ENCODE measurements at regions not wholly inside any gene's neighbourhood (a gene's known extent, or its start where the extent isn't known, plus 50 kb on each side); places are given as distances from the start of the nearest gene placed in this dataset.

- TF ChIP-seq CTCF (IDR thresholded peaks at IDR 0.05; ENCODE audit: low read depth, low read length) = no peak
- H3K27me3 ChIP-seq = no peaks in the 10 kb centered on the region
- no peak overlapping the region for H3K4me3 ChIP-seq (ENCODE audit: low read depth, low read length)
- no peaks in the 10 kb centered on the region for H3K4me1 ChIP-seq
- no peak for DNase-seq
- no peaks in the 10 kb centered on the region for H3K36me3 ChIP-seq
- H3K9me3 ChIP-seq = no peaks in the 10 kb centered on the region
Observed at GRCh38 chr5:8606231-8606630, 737.3 kb downstream of the MTRR start.

- no peak for DNase-seq
- no peaks in the 10 kb centered on the region for H3K36me3 ChIP-seq
- TF ChIP-seq CTCF (IDR thresholded peaks at IDR 0.05; ENCODE audit: low read depth, low read length) = no peak
- H3K4me1 ChIP-seq = no peaks in the 10 kb centered on the region
- H3K9me3 ChIP-seq = no peaks in the 10 kb centered on the region
- no peaks in the 10 kb centered on the region for H3K27me3 ChIP-seq
- H3K4me3 ChIP-seq (ENCODE audit: low read depth, low read length) = no peak overlapping the region
Observed at GRCh38 chr5:8611067-8611466, 742.1 kb downstream of the MTRR start.

- no peak for TF ChIP-seq CTCF (IDR thresholded peaks at IDR 0.05; ENCODE audit: low read depth, low read length)
- no peak for DNase-seq
- H3K4me3 ChIP-seq (ENCODE audit: low read depth, low read length) = no peak overlapping the region
Observed at GRCh38 chr5:8613078-8613685, 744.2 kb downstream of the MTRR start.

GRCh38 chr5:8615142-8615858 lies 746.4 kb downstream of the MTRR start:
- no peaks in the 10 kb centered on the region for H3K36me3 ChIP-seq
- DNase-seq = no peak
- H3K4me3 ChIP-seq (ENCODE audit: low read depth, low read length) = no peak overlapping the region
- no peaks in the 10 kb centered on the region for H3K4me1 ChIP-seq
- no peak for TF ChIP-seq CTCF (IDR thresholded peaks at IDR 0.05; ENCODE audit: low read depth, low read length)
- H3K27me3 ChIP-seq = no peaks in the 10 kb centered on the region
- H3K9me3 ChIP-seq = no peaks in the 10 kb centered on the region

More at GRCh38 chr5:8613078-8613685, 744.2 kb downstream of the MTRR start:
- Histone ChIP-seq H3K36me3 (no peaks in the 10 kb centered on the region), H3K27me3 (no peaks in the 10 kb centered on the region), H3K9me3 (no peaks in the 10 kb centered on the region), H3K4me1 (no peaks in the 10 kb centered on the region)

DNA sequence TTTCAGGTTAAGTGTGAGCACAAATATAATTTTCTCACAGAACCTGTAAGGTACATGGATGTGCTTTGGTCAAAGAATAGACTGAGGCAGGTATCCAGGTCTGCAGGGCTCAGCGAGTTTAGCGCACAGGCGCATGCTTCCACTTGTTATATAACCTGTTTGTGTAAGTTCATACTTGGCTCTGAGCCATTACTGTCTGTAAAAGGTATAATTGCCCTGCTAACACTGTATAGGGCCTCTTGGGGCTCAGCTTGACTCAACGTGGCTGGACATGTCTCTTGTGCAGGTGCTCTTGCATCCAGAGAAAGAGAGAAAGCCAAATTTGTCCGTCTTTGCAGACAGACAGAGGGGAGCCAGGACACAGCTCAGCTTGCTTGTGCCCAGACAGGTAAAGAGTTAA lies 759.6 kb downstream of the MTRR start:
- no peaks in the 10 kb centered on the region for H3K36me3 ChIP-seq
- no peak for TF ChIP-seq CTCF (IDR thresholded peaks at IDR 0.05; ENCODE audit: low read depth, low read length)
- no peaks in the 10 kb centered on the region for H3K27me3 ChIP-seq
- H3K9me3 ChIP-seq = no peaks in the 10 kb centered on the region; the same call in none of the 2 replicates
- H3K4me1 ChIP-seq = no peaks in the 10 kb centered on the region
- H3K4me3 ChIP-seq (ENCODE audit: low read depth, low read length) = no peak overlapping the region
- no peak for DNase-seq

DNA sequence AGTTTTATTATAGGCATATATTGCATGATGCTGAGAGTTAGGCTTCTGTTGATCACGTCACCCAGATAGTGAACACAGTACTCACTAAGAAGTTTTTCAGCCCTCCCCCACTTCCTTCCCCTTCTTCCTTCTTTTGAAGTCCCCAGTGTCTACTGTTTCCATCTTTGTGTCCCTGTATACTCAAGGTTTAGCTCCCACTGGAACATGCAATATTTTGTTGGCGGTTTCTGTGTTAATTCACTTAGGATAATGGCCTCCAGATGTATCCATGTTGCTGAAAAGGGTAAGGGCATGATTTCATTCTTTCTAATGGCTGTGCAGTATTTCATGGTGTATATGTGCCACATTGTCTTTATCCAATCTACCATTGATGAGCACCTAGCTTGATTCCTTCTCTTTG lies 764.3 kb downstream of the MTRR start:
- Histone ChIP-seq H3K4me1 (no peaks in the 10 kb centered on the region), H3K27me3 (no peaks in the 10 kb centered on the region), H3K9me3 (no peaks in the 10 kb centered on the region), H3K4me3 (ENCODE audit: low read depth, low read length) (no peak overlapping the region), H3K36me3 (no peaks in the 10 kb centered on the region)
- DNase-seq = no peak
- no peak for TF ChIP-seq CTCF (IDR thresholded peaks at IDR 0.05; ENCODE audit: low read depth, low read length)
